M059J (cell line): ENCODE measurements at regions not wholly inside any gene's neighbourhood (a gene's known extent, or its start where the extent isn't known, plus 50 kb on each side); places are given as distances from the start of the nearest gene placed in this dataset.

Experiments used
- DNase-seq: peaks from one replicate; pipeline ENCODE4 v3.0.0-alpha.2; 2012; ENCODE audit warnings: low read depth

- no peak for DNase-seq
Observed at GRCh38 chr2:196439760-196440159, 199.8 kb upstream of the CCDC150 start.

GRCh38 chr2:196440413-196440812, 199.1 kb upstream of the CCDC150 start:
- no peak for DNase-seq

GRCh38 chr2:196441527-196441926, 198.0 kb upstream of the CCDC150 start:
- no peak for DNase-seq

GRCh38 chr2:196442211-196442610, 197.3 kb upstream of the CCDC150 start:
- DNase-seq = peak; percentile 36

- no peak for DNase-seq
Observed at GRCh38 chr2:196444442-196444841, 195.1 kb upstream of the CCDC150 start.

- no peak for DNase-seq
Observed at GRCh38 chr2:196445991-196446390, 193.5 kb upstream of the CCDC150 start.

GRCh38 chr2:196448407-196449079, 191.0 kb upstream of the CCDC150 start:
- DNase-seq = no peak

- DNase-seq = no peak
Observed at GRCh38 chr2:196449083-196449482, 190.4 kb upstream of the CCDC150 start.

- no peak for DNase-seq
Observed at GRCh38 chr2:196452758-196453157, 186.8 kb upstream of the CCDC150 start.

- DNase-seq = peak; percentile 49
Observed at GRCh38 chr2:196453613-196454047, 185.9 kb upstream of the CCDC150 start.

GRCh38 chr2:196454492-196454891, 185.0 kb upstream of the CCDC150 start:
- no peak for DNase-seq

- DNase-seq = peak; percentile 83
Observed at GRCh38 chr2:196459539-196459938, 180.0 kb upstream of the CCDC150 start.

GRCh38 chr2:196463706-196464105, 175.8 kb upstream of the CCDC150 start:
- DNase-seq = no peak

- DNase-seq = peak; percentile 31
Observed at GRCh38 chr2:196464311-196464710, 175.2 kb upstream of the CCDC150 start.

- no peak for DNase-seq
Observed at GRCh38 chr2:196466581-196466980, 172.9 kb upstream of the CCDC150 start.

GRCh38 chr2:196468394-196468793, 171.1 kb upstream of the CCDC150 start:
- DNase-seq = no peak

GRCh38 chr2:196473617-196474016, 165.9 kb upstream of the CCDC150 start:
- DNase-seq = no peak

- DNase-seq = no peak
Observed at GRCh38 chr2:196475611-196476010, 163.9 kb upstream of the CCDC150 start.

- DNase-seq = no peak
Observed at GRCh38 chr2:196478588-196478987, 160.9 kb upstream of the CCDC150 start.

GRCh38 chr2:196479350-196479749, 160.2 kb upstream of the CCDC150 start:
- peak; percentile 83 for DNase-seq

GRCh38 chr2:196480653-196481323, 158.7 kb upstream of the CCDC150 start:
- peak; percentile 21 for DNase-seq

GRCh38 chr2:196481324-196481697, 158.2 kb upstream of the CCDC150 start:
- peak; percentile 93 for DNase-seq
